Osteocyte (in vitro differentiated cells): ENCODE measurements at regions not wholly inside any gene's neighbourhood (a gene's known extent, or its start where the extent isn't known, plus 50 kb on each side); places are given as distances from the start of the nearest gene placed in this dataset.

ENCODE experiments used
- DNase-seq: peaks from one replicate; pipeline ENCODE4 v3.0.0; 2021; ENCODE audit warnings: mixed read lengths; ENCODE audit not compliant: unreplicated experiment; ENCODE audit errors: extremely low spot score
- H3K27ac Mint-ChIP-seq: one replicate; pipeline ENCODE4 v1.8.0; 2021; ENCODE audit warnings: mild to moderate bottlenecking, mixed read lengths; ENCODE audit not compliant: unreplicated experiment
- H3K27me3 Mint-ChIP-seq: one replicate; pipeline ENCODE4 v1.8.0; 2021; ENCODE audit warnings: mixed read lengths; ENCODE audit not compliant: unreplicated experiment
- H3K36me3 Mint-ChIP-seq: one replicate; pipeline ENCODE4 v1.8.0; 2021; ENCODE audit warnings: mixed read lengths; ENCODE audit not compliant: unreplicated experiment
- H3K4me1 Mint-ChIP-seq: one replicate; pipeline ENCODE4 v1.8.0; 2021; ENCODE audit warnings: mixed read lengths; ENCODE audit not compliant: unreplicated experiment
- H3K4me3 Mint-ChIP-seq: one replicate; pipeline ENCODE4 v1.8.0; 2021; ENCODE audit warnings: mild to moderate bottlenecking, moderate library complexity, mixed read lengths; ENCODE audit not compliant: unreplicated experiment
- H3K9me3 Mint-ChIP-seq: one replicate; pipeline ENCODE4 v1.8.0; 2021; ENCODE audit warnings: mixed read lengths; ENCODE audit not compliant: unreplicated experiment
- CTCF ChIP-seq: fragments of 200-600 bp; sonication (generic); IDR thresholded peaks from 2 replicates; pipeline ENCODE4 v1.5.0; 2021; ENCODE audit warnings: antibody characterized with exemption, mild to moderate bottlenecking, moderate library complexity

DNA sequence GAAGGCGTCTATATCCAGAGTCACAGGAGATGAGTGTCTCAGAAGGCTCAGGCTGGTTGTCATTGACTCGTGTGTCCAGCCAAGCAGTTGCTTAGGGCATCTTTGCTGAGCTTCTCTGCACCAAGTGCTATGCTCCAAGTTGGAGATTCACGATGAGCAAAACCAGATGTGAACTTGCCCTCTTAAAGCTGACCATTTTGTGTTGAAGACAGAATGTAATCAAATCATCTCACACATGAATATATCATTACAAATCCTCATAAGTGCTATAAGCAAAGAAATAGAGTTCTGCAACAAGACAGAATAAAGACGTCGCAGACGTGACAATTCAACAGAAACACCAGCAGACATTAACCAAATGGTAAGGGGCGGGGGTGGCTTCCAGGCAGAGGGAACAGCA is 103.9 kb downstream of the ALDH8A1 start:
- Mint-ChIP-seq H3K4me3 (no peak overlapping the region), H3K27me3 (no peaks in the 10 kb centered on the region), H3K4me1 (peaks cover 3% of the 10 kb centered on the region), H3K36me3 (no peaks in the 10 kb centered on the region), H3K9me3 (no peaks in the 10 kb centered on the region), H3K27ac (no peak overlapping the region)
- TF ChIP-seq CTCF = no peak
- DNase-seq = no peak

GRCh38 chr6:134844120-134844519 is 105.8 kb downstream of the ALDH8A1 start:
- no peaks in the 10 kb centered on the region for H3K27me3 Mint-ChIP-seq
- no peak for TF ChIP-seq CTCF
- H3K36me3 Mint-ChIP-seq = no peaks in the 10 kb centered on the region
- no peaks in the 10 kb centered on the region for H3K4me1 Mint-ChIP-seq
- no peak overlapping the region for H3K4me3 Mint-ChIP-seq
- no peak for DNase-seq
- H3K9me3 Mint-ChIP-seq = no peaks in the 10 kb centered on the region
- H3K27ac Mint-ChIP-seq = no peak overlapping the region

DNA sequence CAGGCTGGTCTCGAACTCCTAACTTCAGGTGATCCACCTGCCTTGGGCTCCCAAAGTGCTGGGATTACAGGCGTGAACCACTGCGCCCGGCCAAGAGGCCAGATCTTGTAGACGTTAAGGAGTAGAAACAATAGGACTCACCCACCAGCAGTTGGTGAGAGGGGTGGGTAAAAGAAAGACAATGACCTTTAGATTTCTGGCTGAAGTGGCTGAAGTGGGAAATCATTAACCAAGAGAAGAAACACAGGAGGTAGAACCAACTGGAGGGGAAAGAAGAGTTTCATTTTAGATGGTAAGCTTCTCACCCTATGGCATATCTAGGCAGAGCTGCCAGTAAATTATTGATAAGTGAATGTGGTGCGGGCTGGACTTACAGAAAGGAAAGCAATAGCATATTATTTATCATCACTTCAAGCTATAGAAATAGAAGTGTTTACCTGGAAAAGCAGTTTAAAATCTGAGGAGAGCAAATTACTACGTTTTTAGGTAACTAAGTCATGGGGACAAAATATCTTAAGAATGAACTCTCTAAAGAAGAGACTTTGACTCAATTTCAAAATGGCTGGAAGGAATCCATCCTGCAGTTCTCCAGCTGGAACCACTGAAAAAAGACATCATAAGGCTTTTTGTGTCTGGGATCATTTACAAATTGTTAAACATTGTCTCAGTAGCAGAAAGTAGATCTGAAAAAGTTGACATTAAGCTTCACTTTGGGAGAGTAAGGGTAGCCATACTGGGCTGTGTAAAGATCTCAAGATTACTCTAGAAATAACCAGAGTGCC is 109.6 kb downstream of the ALDH8A1 start:
- H3K27me3 Mint-ChIP-seq = no peaks in the 10 kb centered on the region

DNA sequence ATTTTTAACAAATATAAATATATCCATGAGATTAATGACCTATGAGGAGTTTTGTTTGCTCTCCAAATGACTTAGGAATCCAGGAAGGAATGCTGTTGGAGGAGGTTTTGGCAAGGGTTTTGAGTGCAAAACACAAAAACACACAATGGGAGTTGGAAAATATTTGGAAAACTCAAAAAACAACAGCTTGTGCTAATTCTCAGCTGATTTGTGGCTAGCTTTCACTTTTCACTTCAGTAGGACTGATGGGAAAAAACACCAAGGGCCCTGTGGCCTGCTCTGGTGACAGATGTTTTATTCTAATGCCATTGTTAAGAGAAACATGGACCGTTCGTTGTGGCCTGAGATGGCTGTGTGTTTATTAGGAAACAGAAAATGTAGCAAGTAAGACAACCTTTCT is 113.9 kb downstream of the ALDH8A1 start:
- Mint-ChIP-seq H3K4me1 (peaks cover 31% of the 10 kb centered on the region), H3K36me3 (no peaks in the 10 kb centered on the region), H3K27me3 (no peaks in the 10 kb centered on the region), H3K27ac (peak overlapping the region; percentile 87), H3K4me3 (no peak overlapping the region), H3K9me3 (no peaks in the 10 kb centered on the region)
- no peak for DNase-seq
- TF ChIP-seq CTCF = no peak

More for the DNA sequence above, 109.6 kb downstream of the ALDH8A1 start:
- H3K36me3 Mint-ChIP-seq = no peaks in the 10 kb centered on the region
- no peaks in the 10 kb centered on the region for H3K9me3 Mint-ChIP-seq
- no peak for DNase-seq
- peaks cover 20% of the 10 kb centered on the region for H3K4me1 Mint-ChIP-seq
- no peak overlapping the region for H3K4me3 Mint-ChIP-seq
- no peak overlapping the region for H3K27ac Mint-ChIP-seq
- TF ChIP-seq CTCF = no peak

- no peaks in the 10 kb centered on the region for H3K36me3 Mint-ChIP-seq
- H3K4me1 Mint-ChIP-seq = peaks cover 31% of the 10 kb centered on the region
- no peak overlapping the region for H3K27ac Mint-ChIP-seq
Observed at GRCh38 chr6:134830940-134831339, 119.0 kb downstream of the ALDH8A1 start.

More at GRCh38 chr6:134830940-134831339, 119.0 kb downstream of the ALDH8A1 start:
- no peaks in the 10 kb centered on the region for H3K27me3 Mint-ChIP-seq
- H3K4me3 Mint-ChIP-seq = no peak overlapping the region
- no peak for DNase-seq
- no peak for TF ChIP-seq CTCF
- H3K9me3 Mint-ChIP-seq = no peaks in the 10 kb centered on the region
